ENCODE measurements at regions not wholly inside any gene's neighbourhood (a gene's known extent, or its start where the extent isn't known, plus 50 kb on each side); places are given as distances from the start of the nearest gene placed in this dataset.

DNA sequence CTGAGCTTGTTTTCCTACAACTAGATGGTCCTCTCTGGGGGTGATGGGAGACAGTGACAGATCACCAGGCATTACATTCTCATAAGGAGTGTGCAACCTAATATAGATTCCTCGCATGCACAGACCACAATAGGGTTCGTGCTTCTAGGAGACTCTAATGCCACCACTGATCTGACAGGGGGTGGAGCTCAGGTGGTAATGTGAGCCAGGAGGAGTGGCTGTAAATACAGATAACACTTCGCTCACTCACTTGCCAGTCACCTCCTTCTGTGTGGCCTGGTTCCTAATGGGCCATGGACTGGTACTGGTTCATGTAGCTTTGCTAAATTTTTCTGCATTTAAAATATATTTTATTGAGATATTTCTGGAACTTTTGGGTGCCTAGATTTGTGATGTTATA lies 202.3 kb upstream of the ZNF32 start:
- Histone ChIP-seq H3K4me3 (ENCODE audit: low read depth, low read length) (no peak overlapping the region), H3K27me3 (ENCODE audit: control insufficient read depth, insufficient read depth, low read length) (no peaks in the 10 kb centered on the region), H3K36me3 (ENCODE audit: control insufficient read depth, insufficient read depth, low read length) (no peaks in the 10 kb centered on the region)
- TF ChIP-seq, protein P1, sequence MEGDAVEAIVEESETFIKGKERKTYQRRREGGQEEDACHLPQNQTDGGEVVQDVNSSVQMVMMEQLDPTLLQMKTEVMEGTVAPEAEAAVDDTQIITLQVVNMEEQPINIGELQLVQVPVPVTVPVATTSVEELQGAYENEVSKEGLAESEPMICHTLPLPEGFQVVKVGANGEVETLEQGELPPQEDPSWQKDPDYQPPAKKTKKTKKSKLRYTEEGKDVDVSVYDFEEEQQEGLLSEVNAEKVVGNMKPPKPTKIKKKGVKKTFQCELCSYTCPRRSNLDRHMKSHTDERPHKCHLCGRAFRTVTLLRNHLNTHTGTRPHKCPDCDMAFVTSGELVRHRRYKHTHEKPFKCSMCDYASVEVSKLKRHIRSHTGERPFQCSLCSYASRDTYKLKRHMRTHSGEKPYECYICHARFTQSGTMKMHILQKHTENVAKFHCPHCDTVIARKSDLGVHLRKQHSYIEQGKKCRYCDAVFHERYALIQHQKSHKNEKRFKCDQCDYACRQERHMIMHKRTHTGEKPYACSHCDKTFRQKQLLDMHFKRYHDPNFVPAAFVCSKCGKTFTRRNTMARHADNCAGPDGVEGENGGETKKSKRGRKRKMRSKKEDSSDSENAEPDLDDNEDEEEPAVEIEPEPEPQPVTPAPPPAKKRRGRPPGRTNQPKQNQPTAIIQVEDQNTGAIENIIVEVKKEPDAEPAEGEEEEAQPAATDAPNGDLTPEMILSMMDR (IDR thresholded peaks at IDR 0.05; ENCODE audit: insufficient read depth, low read length, poor library complexity, severe bottlenecking) = no peak
- DNase-seq (ENCODE audit: low read depth) = no peak

GRCh38 chr10:43849551-43849950 lies 200.9 kb upstream of the ZNF32 start:
- DNase-seq (ENCODE audit: low read depth) = no peak
- Histone ChIP-seq H3K27me3 (ENCODE audit: control insufficient read depth, insufficient read depth, low read length) (no peaks in the 10 kb centered on the region), H3K36me3 (ENCODE audit: control insufficient read depth, insufficient read depth, low read length) (no peaks in the 10 kb centered on the region), H3K4me3 (ENCODE audit: low read depth, low read length) (no peak overlapping the region)
- TF ChIP-seq, protein P1 (IDR thresholded peaks at IDR 0.05; ENCODE audit: insufficient read depth, low read length, poor library complexity, severe bottlenecking) = no peak

DNA sequence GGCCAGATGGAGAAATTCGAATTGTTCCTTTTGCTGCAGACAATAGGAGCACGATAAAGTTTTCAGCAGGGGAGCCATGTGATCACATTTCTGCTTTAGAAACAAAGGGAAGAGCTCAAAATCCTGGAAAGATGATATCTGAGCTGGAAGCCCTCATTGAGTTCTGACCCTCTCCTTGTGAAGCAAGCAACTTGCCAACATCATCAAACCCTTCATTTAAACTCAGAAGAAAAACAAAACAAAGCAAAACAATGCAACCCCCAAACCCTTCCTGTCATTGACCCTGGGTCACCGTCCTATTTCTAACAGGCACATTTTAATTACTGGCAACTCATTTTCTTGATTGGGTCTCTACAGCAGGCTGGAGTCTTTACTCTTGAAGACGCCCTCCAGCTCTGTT lies 198.3 kb upstream of the ZNF32 start:
- Histone ChIP-seq H3K36me3 (ENCODE audit: control insufficient read depth, insufficient read depth, low read length) (no peaks in the 10 kb centered on the region), H3K4me3 (ENCODE audit: low read depth, low read length) (no peak overlapping the region), H3K27me3 (ENCODE audit: control insufficient read depth, insufficient read depth, low read length) (no peaks in the 10 kb centered on the region)
- TF ChIP-seq, protein P1 (IDR thresholded peaks at IDR 0.05; ENCODE audit: insufficient read depth, low read length, poor library complexity, severe bottlenecking) = no peak
- no peak for DNase-seq (ENCODE audit: low read depth)

DNA sequence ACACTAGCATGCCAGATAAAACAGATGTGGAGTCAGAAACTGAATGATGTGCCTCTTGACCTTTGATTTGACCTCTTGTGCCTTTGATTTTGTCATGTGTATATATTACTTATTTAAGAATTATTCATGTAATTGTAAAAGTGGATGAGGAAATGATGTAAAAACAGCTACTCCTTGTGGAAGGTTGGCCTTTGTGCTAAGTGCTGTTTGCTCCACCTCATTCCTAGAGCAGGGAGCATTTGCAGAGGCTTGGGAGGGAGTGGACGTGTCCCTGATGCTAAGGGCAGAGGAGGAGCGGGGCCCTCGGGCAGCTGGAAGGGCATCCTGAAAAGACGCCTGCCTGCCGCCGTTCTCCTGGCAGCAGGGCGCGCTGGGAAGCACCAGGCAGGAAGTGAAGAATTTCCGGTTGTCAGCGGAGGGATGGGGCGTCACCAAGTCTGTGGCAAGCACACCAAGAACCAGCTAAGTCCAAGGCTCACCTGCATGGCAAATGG lies 197.6 kb upstream of the ZNF32 start:
- H3K36me3 ChIP-seq (ENCODE audit: control insufficient read depth, insufficient read depth, low read length) = no peaks in the 10 kb centered on the region
- H3K4me3 ChIP-seq (ENCODE audit: low read depth, low read length) = no peak overlapping the region
- TF ChIP-seq, protein P1 (IDR thresholded peaks at IDR 0.05; ENCODE audit: insufficient read depth, low read length, poor library complexity, severe bottlenecking) = no peak
- DNase-seq (ENCODE audit: low read depth) = no peak
- H3K27me3 ChIP-seq (ENCODE audit: control insufficient read depth, insufficient read depth, low read length) = no peaks in the 10 kb centered on the region

DNA sequence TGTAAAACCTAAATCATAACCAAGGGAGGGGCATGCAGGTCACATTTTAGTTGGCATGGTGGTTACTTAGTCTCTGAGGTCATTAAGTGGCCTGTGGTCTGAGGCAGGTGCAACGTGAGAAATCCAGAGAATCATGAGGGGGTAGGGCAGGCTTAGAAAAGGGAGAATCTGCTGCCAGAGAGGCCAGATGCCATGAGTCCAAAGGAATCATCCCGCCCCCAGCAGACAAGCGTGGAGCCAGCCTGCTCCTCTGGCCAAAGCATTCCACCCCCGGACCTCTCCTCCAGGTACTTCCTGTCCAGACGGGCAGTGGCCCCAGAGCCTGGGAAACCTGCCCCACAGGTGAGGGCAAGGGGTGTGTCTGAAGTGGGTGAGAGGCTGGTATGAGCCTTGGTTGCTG lies 196.4 kb upstream of the ZNF32 start:
- TF ChIP-seq, protein P1 (IDR thresholded peaks at IDR 0.05; ENCODE audit: insufficient read depth, low read length, poor library complexity, severe bottlenecking) = no peak
- H3K27me3 ChIP-seq (ENCODE audit: control insufficient read depth, insufficient read depth, low read length) = no peaks in the 10 kb centered on the region
- H3K4me3 ChIP-seq (ENCODE audit: low read depth, low read length) = no peak overlapping the region
- no peak for DNase-seq (ENCODE audit: low read depth)
- no peaks in the 10 kb centered on the region for H3K36me3 ChIP-seq (ENCODE audit: control insufficient read depth, insufficient read depth, low read length)

GRCh38 chr10:43844221-43844620 lies 195.5 kb upstream of the ZNF32 start:
- DNase-seq (ENCODE audit: low read depth) = no peak
- no peak overlapping the region for H3K4me3 ChIP-seq (ENCODE audit: low read depth, low read length)
- TF ChIP-seq, protein P1 (IDR thresholded peaks at IDR 0.05; ENCODE audit: insufficient read depth, low read length, poor library complexity, severe bottlenecking) = no peak
- H3K27me3 ChIP-seq (ENCODE audit: control insufficient read depth, insufficient read depth, low read length) = peaks cover 2% of the 10 kb centered on the region
- H3K36me3 ChIP-seq (ENCODE audit: control insufficient read depth, insufficient read depth, low read length) = no peaks in the 10 kb centered on the region

Measured in kidney epithelial cell (primary cell).